ENCODE measurements at regions not wholly inside any gene's neighbourhood (a gene's known extent, or its start where the extent isn't known, plus 50 kb on each side); places are given as distances from the start of the nearest gene placed in this dataset.

GRCh38 chr1:177659281-177659680, 310.6 kb downstream of the SEC16B start:
- no peak overlapping the region for H3K4me2 ChIP-seq (ENCODE audit: low read depth, low read length, poor library complexity, severe bottlenecking)
- H3K9ac ChIP-seq (ENCODE audit: low read depth, low read length, poor library complexity, severe bottlenecking): no peak overlapping the region
- TF ChIP-seq EZH2phosphoT487 (IDR thresholded peaks at IDR 0.05; ENCODE audit: borderline replicate concordance) (no peak), CTCF (conservative IDR thresholded peaks at IDR 0.05; ENCODE audit: low read length) (no peak)
- H3K9me2 ChIP-seq (replicated peaks; ENCODE audit: low read depth, low read length): no peaks in the 10 kb centered on the region
- H3K4me1 ChIP-seq (ENCODE audit: insufficient read depth, low read length, poor library complexity, severe bottlenecking): no peaks in the 10 kb centered on the region
- no peaks in the 10 kb centered on the region for H3K36me3 ChIP-seq (ENCODE audit: insufficient read depth, low read length)
- H3K27me3 ChIP-seq (ENCODE audit: insufficient read depth, low read length, poor library complexity, severe bottlenecking): no peaks in the 10 kb centered on the region
- no peaks in the 10 kb centered on the region for H3K79me2 ChIP-seq (ENCODE audit: insufficient read depth, low read length)
- H3K9me3 ChIP-seq (ENCODE audit: insufficient read depth, low read depth, low read length): no peaks in the 10 kb centered on the region
- no peak overlapping the region for H2AFZ ChIP-seq (ENCODE audit: low read length)
- H3K4me3 ChIP-seq (ENCODE audit: low read length, poor library complexity, severe bottlenecking): no peak overlapping the region
- H4K20me1 ChIP-seq (ENCODE audit: insufficient read depth, low read length, poor library complexity, severe bottlenecking): no peaks in the 10 kb centered on the region
- no peaks in the 10 kb centered on the region for H3F3A ChIP-seq (ENCODE audit: low read depth)

- no peaks in the 10 kb centered on the region for H3F3A ChIP-seq (ENCODE audit: low read depth)
- no peak overlapping the region for H3K4me3 ChIP-seq (ENCODE audit: low read length, poor library complexity, severe bottlenecking)
- no peaks in the 10 kb centered on the region for H3K9me2 ChIP-seq (replicated peaks; ENCODE audit: low read depth, low read length)
- no peak overlapping the region for H2AFZ ChIP-seq (ENCODE audit: low read length)
- no peaks in the 10 kb centered on the region for H3K27me3 ChIP-seq (ENCODE audit: insufficient read depth, low read length, poor library complexity, severe bottlenecking)
- no peak overlapping the region for H3K9ac ChIP-seq (ENCODE audit: low read depth, low read length, poor library complexity, severe bottlenecking)
- H3K9me3 ChIP-seq (ENCODE audit: insufficient read depth, low read depth, low read length): no peaks in the 10 kb centered on the region
- no peak overlapping the region for H3K4me2 ChIP-seq (ENCODE audit: low read depth, low read length, poor library complexity, severe bottlenecking)
- no peaks in the 10 kb centered on the region for H3K36me3 ChIP-seq (ENCODE audit: insufficient read depth, low read length)
- no peaks in the 10 kb centered on the region for H4K20me1 ChIP-seq (ENCODE audit: insufficient read depth, low read length, poor library complexity, severe bottlenecking)
- no peaks in the 10 kb centered on the region for H3K79me2 ChIP-seq (ENCODE audit: insufficient read depth, low read length)
- TF ChIP-seq CTCF (conservative IDR thresholded peaks at IDR 0.05; ENCODE audit: low read length): no peak
- no peak for TF ChIP-seq EZH2phosphoT487 (IDR thresholded peaks at IDR 0.05; ENCODE audit: borderline replicate concordance)
- no peaks in the 10 kb centered on the region for H3K4me1 ChIP-seq (ENCODE audit: insufficient read depth, low read length, poor library complexity, severe bottlenecking)
These were observed 313.3 kb downstream of the SEC16B start for GRCh38 chr1:177656598-177656997.

- no peak overlapping the region for H3K9ac ChIP-seq (ENCODE audit: low read depth, low read length, poor library complexity, severe bottlenecking)
- H3K4me2 ChIP-seq (ENCODE audit: low read depth, low read length, poor library complexity, severe bottlenecking): no peak overlapping the region
- H3K9me2 ChIP-seq (replicated peaks; ENCODE audit: low read depth, low read length): no peaks in the 10 kb centered on the region
- no peaks in the 10 kb centered on the region for H3F3A ChIP-seq (ENCODE audit: low read depth)
- TF ChIP-seq CTCF (conservative IDR thresholded peaks at IDR 0.05; ENCODE audit: low read length) (no peak), EZH2phosphoT487 (IDR thresholded peaks at IDR 0.05; ENCODE audit: borderline replicate concordance) (no peak)
- H3K36me3 ChIP-seq (ENCODE audit: insufficient read depth, low read length): no peaks in the 10 kb centered on the region
- no peaks in the 10 kb centered on the region for H3K27me3 ChIP-seq (ENCODE audit: insufficient read depth, low read length, poor library complexity, severe bottlenecking)
- H2AFZ ChIP-seq (ENCODE audit: low read length): no peak overlapping the region
- H3K9me3 ChIP-seq (ENCODE audit: insufficient read depth, low read depth, low read length): no peaks in the 10 kb centered on the region
- H3K79me2 ChIP-seq (ENCODE audit: insufficient read depth, low read length): no peaks in the 10 kb centered on the region
- H4K20me1 ChIP-seq (ENCODE audit: insufficient read depth, low read length, poor library complexity, severe bottlenecking): no peaks in the 10 kb centered on the region
- H3K4me3 ChIP-seq (ENCODE audit: low read length, poor library complexity, severe bottlenecking): no peak overlapping the region
- no peaks in the 10 kb centered on the region for H3K4me1 ChIP-seq (ENCODE audit: insufficient read depth, low read length, poor library complexity, severe bottlenecking)
These were observed 318.9 kb downstream of the SEC16B start for GRCh38 chr1:177650947-177651346.
